Activated B cell treated with CpG ODN at 0.5 μM for 24 hours (primary cell): ENCODE measurements at regions not wholly inside any gene's neighbourhood (a gene's known extent, or its start where the extent isn't known, plus 50 kb on each side); places are given as distances from the start of the nearest gene placed in this dataset.

Experiments
- ATAC-seq: fragments of 200-7000 bp; cut with Tn5 transposase; one replicate; pipeline ENCODE4 v1.10.0; 2021; ENCODE audit warnings: low read depth, mild to moderate bottlenecking, moderate library complexity
- CTCF ChIA-PET: fragments of 350-600 bp; sonication (Branson Sonifier 250); formaldehyde crosslinking; loops from one replicate; lab custom pipeline; 2021; ENCODE audit warnings: antibody characterized with exemption; lab: Charles Lee
- POLR2A ChIA-PET: fragments of 350-600 bp; sonication (Branson Sonifier 250); formaldehyde crosslinking; loops from one replicate; lab custom pipeline; 2021; ENCODE audit warnings: antibody characterized with exemption; lab: Charles Lee
- DNase-seq: peaks from one replicate; pipeline ENCODE4 v3.0.0; 2022
- H3K27ac Mint-ChIP-seq: one replicate; pipeline ENCODE4 v1.8.0; 2020; ENCODE audit warnings: mixed read lengths
- H3K27me3 Mint-ChIP-seq: one replicate; pipeline ENCODE4 v1.8.0; 2021; ENCODE audit warnings: mixed read lengths
- H3K36me3 Mint-ChIP-seq: one replicate; pipeline ENCODE4 v1.8.0; 2021; ENCODE audit warnings: low read depth, mixed read lengths
- H3K4me1 Mint-ChIP-seq: one replicate; pipeline ENCODE4 v1.8.0; 2021; ENCODE audit warnings: mixed read lengths
- H3K4me3 Mint-ChIP-seq: one replicate; pipeline ENCODE4 v1.8.0; 2020; ENCODE audit warnings: mild to moderate bottlenecking, mixed read lengths
- H3K9me3 Mint-ChIP-seq: one replicate; pipeline ENCODE4 v1.8.0; 2020; ENCODE audit warnings: mixed read lengths
- intact Hi-C: fragments of 100-400 bp; cut with micrococcal nuclease; formaldehyde crosslinking; loops from one replicate; pipeline ENCODE4 v1.15.1; 2024
- TF ChIP-seq, protein P1 (sequence below): fragments of 200-600 bp; IDR thresholded peaks from one replicate; pipeline ENCODE4 v1.8.0; 2022; ENCODE audit warnings: antibody characterized with exemption, mild to moderate bottlenecking

GRCh38 chr2:126795656-126796055 lies 103.0 kb upstream of the TEX51 start:
- ChIA-PET POLR2A (no interaction called here), CTCF (no interaction called here)
- Mint-ChIP-seq H3K9me3 (no peaks in the 10 kb centered on the region), H3K4me1 (no peaks in the 10 kb centered on the region), H3K27me3 (peaks cover 16% of the 10 kb centered on the region), H3K27ac (no peak overlapping the region), H3K4me3 (no peak overlapping the region), H3K36me3 (no peaks in the 10 kb centered on the region)
- ATAC-seq (no peak), DNase-seq (no peak)
- TF ChIP-seq, protein P1, sequence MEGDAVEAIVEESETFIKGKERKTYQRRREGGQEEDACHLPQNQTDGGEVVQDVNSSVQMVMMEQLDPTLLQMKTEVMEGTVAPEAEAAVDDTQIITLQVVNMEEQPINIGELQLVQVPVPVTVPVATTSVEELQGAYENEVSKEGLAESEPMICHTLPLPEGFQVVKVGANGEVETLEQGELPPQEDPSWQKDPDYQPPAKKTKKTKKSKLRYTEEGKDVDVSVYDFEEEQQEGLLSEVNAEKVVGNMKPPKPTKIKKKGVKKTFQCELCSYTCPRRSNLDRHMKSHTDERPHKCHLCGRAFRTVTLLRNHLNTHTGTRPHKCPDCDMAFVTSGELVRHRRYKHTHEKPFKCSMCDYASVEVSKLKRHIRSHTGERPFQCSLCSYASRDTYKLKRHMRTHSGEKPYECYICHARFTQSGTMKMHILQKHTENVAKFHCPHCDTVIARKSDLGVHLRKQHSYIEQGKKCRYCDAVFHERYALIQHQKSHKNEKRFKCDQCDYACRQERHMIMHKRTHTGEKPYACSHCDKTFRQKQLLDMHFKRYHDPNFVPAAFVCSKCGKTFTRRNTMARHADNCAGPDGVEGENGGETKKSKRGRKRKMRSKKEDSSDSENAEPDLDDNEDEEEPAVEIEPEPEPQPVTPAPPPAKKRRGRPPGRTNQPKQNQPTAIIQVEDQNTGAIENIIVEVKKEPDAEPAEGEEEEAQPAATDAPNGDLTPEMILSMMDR = no peak
- intact Hi-C loops = no loop called here

DNA sequence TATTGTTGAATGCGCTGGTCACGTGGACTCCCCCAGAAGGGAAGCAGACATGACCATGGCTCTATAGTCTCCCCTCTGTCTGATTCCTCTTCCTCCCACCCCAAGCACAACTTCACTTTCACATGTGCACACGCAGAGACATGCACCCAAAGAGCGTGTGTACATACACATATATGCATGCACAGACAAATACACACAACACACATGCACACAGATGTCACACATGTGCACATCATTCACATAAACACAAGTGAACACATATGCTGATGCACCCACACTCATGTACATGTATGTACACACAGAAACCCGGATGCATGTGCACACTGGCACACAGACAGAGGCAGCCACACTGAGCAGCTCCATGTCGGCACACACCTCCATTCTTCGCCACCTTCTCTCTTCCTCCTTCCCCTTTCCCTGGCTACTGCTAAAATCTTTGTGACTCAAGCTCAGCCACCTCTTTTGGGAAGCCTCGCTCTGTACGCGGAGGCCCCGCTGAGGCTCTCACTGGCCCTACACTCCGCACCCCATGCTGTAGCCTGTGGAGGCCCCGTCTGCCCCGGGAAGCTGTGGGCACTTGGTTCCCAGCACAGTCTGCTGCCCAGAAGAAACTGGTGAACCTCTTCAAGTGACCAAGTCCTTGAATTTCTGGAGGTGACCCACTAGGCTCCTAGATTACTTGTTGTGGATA lies 101.6 kb upstream of the TEX51 start:
- POLR2A ChIA-PET = no interaction called here
- Mint-ChIP-seq H3K4me1 (no peaks in the 10 kb centered on the region), H3K27me3 (peaks cover 9% of the 10 kb centered on the region), H3K9me3 (no peaks in the 10 kb centered on the region), H3K36me3 (no peaks in the 10 kb centered on the region), H3K27ac (no peak overlapping the region), H3K4me3 (no peak overlapping the region)
- TF ChIP-seq, protein P1 = no peak
- intact Hi-C loops = no loop called here
- CTCF ChIA-PET = no interaction called here
- ATAC-seq (no peak), DNase-seq (no peak)

GRCh38 chr2:126797622-126798275 lies 100.9 kb upstream of the TEX51 start:
- Mint-ChIP-seq H3K9me3 (no peaks in the 10 kb centered on the region), H3K27me3 (peaks cover 8% of the 10 kb centered on the region), H3K27ac (no peak overlapping the region), H3K4me3 (no peak overlapping the region), H3K36me3 (no peaks in the 10 kb centered on the region), H3K4me1 (no peaks in the 10 kb centered on the region)
- ATAC-seq (no peak), DNase-seq (no peak)
- CTCF ChIA-PET = no interaction called here
- intact Hi-C loops = no loop called here
- POLR2A ChIA-PET = no interaction called here
- TF ChIP-seq, protein P1 = no peak

DNA sequence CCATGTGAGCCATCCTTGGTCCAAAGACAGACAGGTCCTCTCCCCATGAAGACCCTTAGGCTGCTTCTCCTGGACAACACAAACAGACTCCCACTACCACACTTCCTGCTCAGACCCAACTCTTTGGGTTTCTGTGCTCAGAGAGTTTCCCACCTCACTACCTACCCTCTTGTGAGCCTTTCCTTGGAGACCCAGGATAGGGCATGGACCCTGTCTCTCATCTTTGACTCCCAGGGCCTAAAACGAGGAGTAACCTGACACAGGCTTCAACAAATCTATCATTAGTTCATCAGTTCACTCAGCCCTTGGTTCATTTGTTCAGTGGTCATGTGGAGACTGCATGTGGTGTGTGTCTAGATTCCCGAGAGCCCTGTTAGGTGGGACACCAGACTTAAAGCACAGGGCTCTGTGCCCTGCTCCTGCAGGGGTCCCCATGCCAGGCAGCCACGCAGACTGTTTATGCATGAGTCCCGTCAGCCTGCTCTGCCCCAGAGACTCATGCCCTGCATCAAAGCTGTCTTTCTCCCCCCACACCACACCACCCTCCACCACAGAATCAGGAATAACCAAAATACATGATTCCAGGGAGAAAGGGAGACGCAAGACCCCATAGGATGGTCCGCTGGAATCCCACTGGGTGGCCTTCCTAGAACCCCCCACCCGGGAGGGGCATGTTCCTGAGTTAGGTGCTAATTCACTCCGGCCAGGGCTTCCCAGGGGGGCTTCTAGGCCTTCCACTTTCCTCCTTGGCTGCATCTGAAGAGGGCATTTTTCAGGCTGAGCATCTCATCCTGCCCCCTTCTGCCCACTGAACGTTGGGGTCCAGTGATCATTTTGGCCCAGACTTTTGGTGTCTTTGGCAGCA lies 100.2 kb upstream of the TEX51 start:
- H3K4me3 Mint-ChIP-seq = no peak overlapping the region
- H3K27ac Mint-ChIP-seq = no peak overlapping the region
- TF ChIP-seq, protein P1 = no peak
- no peaks in the 10 kb centered on the region for H3K9me3 Mint-ChIP-seq
- peaks cover 2% of the 10 kb centered on the region for H3K27me3 Mint-ChIP-seq
- intact Hi-C loops = no loop called here
- no peak for ATAC-seq
- ChIA-PET CTCF (no interaction called here), POLR2A (no interaction called here)
- H3K36me3 Mint-ChIP-seq = no peaks in the 10 kb centered on the region
- H3K4me1 Mint-ChIP-seq = no peaks in the 10 kb centered on the region
- DNase-seq = no peak

DNA sequence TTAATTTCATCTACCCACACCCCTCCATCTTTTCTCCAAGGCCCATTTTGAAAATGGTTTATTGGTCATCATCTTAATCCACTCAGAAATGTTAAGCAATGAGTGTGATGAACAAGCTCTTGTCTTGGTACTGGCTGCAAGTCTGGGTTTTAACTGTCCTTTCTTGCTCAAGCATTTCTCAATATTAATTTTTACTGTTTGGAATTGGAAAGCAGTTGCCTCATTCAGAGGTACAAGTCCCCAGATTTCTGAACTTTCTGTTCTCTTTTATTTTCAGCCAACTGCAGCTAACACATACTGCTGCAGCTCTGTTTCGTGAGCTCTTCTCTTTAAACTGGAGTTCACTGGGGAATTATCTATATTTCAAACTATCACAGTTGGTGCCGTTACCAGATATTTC lies 99.4 kb upstream of the TEX51 start:
- ChIA-PET POLR2A (no interaction called here), CTCF (no interaction called here)
- H3K4me1 Mint-ChIP-seq = no peaks in the 10 kb centered on the region
- H3K9me3 Mint-ChIP-seq = no peaks in the 10 kb centered on the region
- no peaks in the 10 kb centered on the region for H3K36me3 Mint-ChIP-seq
- H3K27ac Mint-ChIP-seq = no peak overlapping the region
- DNase-seq (no peak), ATAC-seq (no peak)
- no peak overlapping the region for H3K4me3 Mint-ChIP-seq
- TF ChIP-seq, protein P1 = no peak
- intact Hi-C loops = no loop called here
- no peaks in the 10 kb centered on the region for H3K27me3 Mint-ChIP-seq
